GM21381 (cell line): ENCODE measurements at regions not wholly inside any gene's neighbourhood (a gene's known extent, or its start where the extent isn't known, plus 50 kb on each side); places are given as distances from the start of the nearest gene placed in this dataset.

Experiments
- ATAC-seq: cut with Tn5 transposase; IDR thresholded peaks from one replicate; pipeline ENCODE4 v1.9.1; 2021; ENCODE audit warnings: mild to moderate bottlenecking, moderate library complexity; ENCODE audit not compliant: unreplicated experiment

- ATAC-seq = no peak
Observed at GRCh38 chr12:28104903-28105864, 85.1 kb upstream of the CCDC91 start.

GRCh38 chr12:28107679-28108078 is 82.6 kb upstream of the CCDC91 start:
- ATAC-seq = no peak

- ATAC-seq = no peak
Observed at GRCh38 chr12:28108599-28108998, 81.7 kb upstream of the CCDC91 start.

DNA sequence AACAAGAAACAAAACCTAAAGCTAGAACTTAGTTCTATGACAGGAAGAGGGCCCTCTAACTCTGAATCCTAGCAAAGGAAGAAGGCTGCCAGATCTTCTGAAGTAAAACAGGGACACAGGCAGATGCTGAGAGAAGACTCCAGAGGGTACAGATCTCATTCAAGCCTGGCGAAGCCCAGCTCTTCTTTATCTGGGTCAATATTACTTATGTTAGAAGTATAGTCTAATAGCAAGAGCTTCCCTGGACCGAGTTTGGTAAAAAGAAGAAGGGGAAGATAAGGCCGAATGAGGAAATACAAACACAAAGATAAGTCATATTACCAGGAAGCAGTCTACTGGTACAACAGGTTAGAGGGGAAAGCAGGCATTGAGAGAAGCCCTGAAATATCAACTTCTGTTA is 79.9 kb upstream of the CCDC91 start:
- no peak for ATAC-seq

GRCh38 chr12:28114488-28114887 is 75.8 kb upstream of the CCDC91 start:
- ATAC-seq = no peak

DNA sequence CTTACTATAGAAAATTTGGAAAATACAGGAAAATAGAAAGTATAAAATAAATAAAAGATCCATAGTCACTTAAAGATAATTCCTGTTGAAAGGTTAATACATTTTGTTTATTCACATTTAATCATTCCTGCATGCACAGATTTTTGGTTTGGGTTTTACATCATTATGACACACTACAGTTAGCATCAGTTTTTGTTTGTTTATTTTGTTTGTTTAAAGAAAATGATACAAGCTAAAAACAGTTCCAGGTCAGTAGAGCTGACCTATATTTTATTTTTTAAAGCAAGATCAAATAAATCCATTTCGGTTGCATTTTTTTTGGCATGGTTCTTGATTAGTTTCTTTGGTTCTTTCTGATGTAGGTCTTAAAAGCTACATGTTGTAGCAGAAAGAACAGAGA is 68.8 kb upstream of the CCDC91 start:
- ATAC-seq = no peak

GRCh38 chr12:28121899-28122655 is 68.2 kb upstream of the CCDC91 start:
- no peak for ATAC-seq

DNA sequence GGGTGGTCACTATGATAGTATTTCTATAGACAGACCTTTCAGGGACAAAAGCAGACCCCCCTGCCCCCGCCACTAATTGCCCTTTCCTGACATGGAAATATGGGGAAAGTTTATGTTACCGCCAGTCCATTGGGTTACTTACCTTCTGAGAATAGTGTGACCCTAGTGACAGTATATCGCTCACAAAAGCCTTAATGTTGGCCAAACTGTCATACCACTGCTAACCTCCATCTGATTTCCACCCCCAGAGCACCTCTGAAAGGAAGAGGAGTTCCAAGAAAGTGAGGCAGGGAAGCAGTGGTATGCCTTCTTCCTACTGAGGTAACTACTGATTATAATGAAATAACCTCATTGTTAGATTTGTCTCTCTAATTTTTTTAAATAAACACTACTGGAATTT is 67.5 kb upstream of the CCDC91 start:
- ATAC-seq = no peak

- ATAC-seq = no peak
Observed at GRCh38 chr12:28127455-28127854, 62.8 kb upstream of the CCDC91 start.

GRCh38 chr12:28129031-28129430 is 61.2 kb upstream of the CCDC91 start:
- ATAC-seq = no peak

- ATAC-seq = no peak
Observed at GRCh38 chr12:28130234-28130624, 60.0 kb upstream of the CCDC91 start.

DNA sequence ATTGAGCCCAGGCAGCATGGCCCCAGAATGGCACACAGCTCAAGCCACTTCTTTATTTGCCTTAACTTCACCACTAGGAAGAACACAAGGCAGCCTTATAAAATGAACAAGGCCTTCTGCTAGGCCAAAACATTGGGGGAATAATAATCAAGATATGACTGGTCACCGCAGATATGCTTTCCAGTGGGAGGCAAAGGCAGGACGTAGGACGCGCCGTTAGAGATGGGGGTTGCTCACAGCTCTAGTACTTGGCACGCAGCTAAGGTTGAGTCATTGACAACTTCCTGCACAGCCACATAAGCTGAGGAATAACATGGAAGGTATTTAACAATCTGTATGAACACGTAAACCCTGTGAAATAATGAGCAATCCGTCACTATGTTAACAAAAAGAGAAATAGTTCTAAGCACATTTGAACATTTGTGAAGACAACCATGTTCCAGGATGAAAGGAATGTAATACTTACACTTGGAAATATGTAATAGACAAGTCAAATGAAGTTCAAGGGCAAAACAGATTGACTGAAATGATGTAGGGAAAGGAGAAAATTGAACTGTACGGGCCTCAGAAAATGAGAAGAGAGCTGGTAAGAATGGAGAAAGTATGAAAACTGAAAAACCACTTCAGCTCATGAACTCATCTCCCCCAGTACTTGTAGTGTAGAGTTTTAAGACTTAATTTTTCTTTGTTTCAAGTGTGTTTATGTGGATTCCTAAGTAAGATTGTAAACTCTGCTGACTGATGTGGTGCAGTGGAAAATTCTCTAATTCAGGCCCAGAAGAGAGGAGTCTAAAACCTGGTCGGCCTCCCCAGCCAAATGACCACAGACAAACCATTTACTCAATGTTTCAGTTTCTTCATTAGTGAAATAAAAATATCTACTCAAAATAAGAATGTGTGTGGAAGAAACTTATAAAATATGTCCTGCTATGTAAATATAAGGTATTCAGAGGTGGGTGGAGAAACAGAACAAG is 59.3 kb upstream of the CCDC91 start:
- ATAC-seq = no peak

- ATAC-seq = no peak
Observed at GRCh38 chr12:28132398-28132797, 57.9 kb upstream of the CCDC91 start.

DNA sequence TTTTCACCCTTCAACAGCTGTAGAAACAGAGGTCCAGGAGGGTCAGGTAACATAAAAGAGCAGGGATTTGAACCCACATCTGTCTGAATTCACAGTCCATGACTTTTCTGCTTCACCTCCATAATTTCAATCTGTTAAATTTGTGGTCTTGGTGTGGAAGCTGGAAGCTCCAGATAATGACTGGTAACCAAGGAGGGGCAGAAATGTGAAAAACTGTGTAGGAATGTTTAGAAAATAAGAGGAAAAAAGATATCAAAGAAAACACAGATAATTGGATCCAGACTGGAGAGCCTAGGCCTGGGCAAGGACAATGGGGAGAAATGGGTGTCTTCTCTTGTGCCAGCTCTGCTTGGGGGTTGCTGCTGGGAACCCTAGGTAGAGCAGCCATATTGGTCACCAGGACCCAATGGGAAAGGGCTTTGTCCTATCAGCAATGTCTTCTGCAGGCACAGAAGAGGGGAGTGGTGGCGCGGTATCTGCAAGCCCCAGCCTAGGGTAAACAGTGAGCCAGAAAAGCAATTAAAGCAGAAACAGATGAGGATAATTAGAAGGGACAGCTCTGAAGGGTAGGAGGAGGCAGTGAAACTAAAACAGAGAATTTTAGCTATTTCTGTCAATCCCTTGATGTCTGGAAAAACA is 54.3 kb upstream of the CCDC91 start:
- no peak for ATAC-seq

DNA sequence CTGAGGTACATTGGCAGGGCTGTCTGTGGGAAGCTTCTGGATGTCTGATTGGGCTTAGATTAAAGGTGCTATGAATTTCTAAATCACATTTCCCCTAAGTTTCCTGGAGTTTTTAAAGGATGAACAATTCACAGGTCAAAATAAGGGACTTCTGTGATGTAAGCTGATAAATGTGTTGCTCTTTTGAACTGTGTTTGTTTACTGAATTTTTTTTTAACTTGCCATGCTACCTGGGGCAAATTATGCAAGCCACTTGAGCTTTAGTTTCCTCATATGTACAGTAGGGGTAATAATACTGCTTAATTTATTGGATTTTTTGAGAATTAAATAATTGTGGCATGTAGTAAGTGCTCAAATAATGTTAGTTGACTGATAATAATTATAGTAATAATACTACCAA is 52.8 kb upstream of the CCDC91 start:
- no peak for ATAC-seq

- ATAC-seq = no peak
Observed at GRCh38 chr12:28140404-28140803, 49.9 kb upstream of the CCDC91 start.
